HG02588 (cell line): ENCODE measurements at regions not wholly inside any gene's neighbourhood (a gene's known extent, or its start where the extent isn't known, plus 50 kb on each side); places are given as distances from the start of the nearest gene placed in this dataset.
"Not testable (repeated sequence)": the region's sequence is repeated elsewhere in the genome, so short reads cannot be mapped to it uniquely, and the experiment has no call there.

ENCODE experiments used
- ATAC-seq: cut with Tn5 transposase; IDR thresholded peaks from one replicate; pipeline ENCODE4 v1.9.1; 2021; ENCODE audit warnings: mild to moderate bottlenecking, moderate library complexity; ENCODE audit not compliant: unreplicated experiment

GRCh38 chr15:96122077-96123027, 208.1 kb upstream of the NR2F2 start:
- no peak for ATAC-seq

DNA sequence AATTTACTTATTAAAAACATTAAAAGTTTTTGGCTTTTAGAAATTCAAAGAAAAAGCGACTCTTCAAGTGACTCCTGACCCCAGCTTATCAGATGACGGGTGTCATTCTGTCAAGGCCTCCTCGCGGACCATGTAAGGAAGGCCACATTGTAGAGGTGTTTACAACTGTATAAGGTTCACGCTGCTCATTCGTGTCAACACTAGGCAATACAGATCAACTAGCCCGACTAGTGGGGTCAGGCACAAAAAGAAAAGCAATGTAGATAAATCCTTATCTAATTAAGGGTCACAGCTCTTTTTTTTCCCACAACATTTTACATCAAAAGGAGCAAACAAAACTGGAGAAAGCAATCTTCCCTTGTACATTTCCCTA, 207.5 kb upstream of the NR2F2 start:
- ATAC-seq: no peak

GRCh38 chr15:96123630-96124187, 206.8 kb upstream of the NR2F2 start:
- no peak for ATAC-seq

DNA sequence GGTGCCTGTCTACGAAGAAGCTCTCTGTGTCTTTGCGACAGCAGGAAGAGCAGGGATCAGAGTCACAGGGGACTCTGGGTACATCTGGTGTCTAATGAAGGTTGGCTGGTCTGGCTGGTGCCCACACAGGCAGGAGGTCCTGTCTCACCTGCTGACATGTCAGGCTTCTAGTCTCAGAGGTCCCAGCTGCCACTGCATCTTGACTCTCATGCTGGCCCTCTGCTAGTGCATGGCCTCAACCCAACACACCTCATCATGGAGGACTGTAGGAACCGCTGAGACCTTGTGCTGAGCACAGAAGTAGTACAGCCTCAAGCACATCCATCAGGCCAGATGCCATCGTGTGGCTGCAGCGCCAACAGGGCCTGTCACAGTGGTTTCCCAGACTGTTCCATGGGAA, 206.1 kb upstream of the NR2F2 start:
- ATAC-seq: no peak

GRCh38 chr15:96125721-96126415, 204.6 kb upstream of the NR2F2 start:
- no peak for ATAC-seq

- ATAC-seq: no peak
Observed at GRCh38 chr15:96126859-96127258, 203.6 kb upstream of the NR2F2 start.

DNA sequence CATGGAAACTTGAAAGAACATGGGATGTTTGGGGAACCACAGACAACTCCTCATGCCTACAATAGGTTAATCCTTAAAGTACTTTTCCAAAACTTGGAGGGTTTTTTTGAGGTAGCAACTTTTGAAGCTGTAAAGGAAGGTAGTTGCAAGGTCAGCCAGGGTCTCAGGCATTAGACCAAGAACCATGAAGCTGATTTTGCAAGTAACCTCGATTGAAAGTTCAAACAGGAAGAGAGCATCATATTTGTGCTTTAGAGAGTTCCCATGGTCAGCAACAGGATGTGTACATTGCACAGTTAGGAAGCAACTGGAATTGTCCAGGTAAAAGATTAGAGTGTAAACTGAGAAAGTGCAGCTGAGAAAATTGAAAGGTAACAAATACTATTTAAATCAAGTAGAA, 199.8 kb upstream of the NR2F2 start:
- ATAC-seq: no peak

DNA sequence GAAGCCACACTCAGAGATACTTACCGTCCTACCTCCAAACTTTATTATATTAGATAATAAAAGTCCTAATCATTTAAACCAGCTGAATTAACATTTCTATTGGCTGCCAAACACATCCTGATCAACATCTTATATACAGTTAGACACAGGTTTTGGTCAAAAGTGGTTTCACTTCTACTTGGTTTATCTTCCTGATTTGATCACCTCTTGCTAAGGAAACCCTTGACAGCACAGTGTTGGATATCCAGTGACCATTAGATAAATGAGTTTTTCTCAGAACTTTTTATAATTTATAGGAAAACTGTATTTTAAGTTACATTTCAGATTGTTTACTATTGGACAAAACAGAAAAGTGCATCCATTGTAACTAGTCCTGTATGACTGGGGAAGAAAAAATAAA, 198.4 kb upstream of the NR2F2 start:
- no peak for ATAC-seq

GRCh38 chr15:96135166-96136093, 195.1 kb upstream of the NR2F2 start:
- no peak for ATAC-seq

DNA sequence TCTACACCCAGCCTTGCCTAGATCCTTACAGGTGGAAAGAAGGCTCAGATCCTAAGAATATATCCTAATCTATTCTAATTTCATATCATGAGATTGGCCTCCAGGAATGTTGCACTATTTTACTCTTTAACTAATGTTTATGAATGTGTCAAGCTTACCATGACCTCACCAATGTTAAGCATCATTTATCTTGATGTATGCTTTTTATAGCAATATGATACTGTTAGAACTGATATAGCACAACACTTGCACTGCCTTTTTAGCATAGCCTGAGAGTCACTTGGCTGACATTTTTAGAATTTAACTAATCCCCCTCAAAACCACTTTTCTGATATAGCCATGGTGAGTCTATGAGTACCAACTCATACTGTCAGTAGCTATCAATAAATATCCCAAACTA, 191.5 kb upstream of the NR2F2 start:
- no peak for ATAC-seq

DNA sequence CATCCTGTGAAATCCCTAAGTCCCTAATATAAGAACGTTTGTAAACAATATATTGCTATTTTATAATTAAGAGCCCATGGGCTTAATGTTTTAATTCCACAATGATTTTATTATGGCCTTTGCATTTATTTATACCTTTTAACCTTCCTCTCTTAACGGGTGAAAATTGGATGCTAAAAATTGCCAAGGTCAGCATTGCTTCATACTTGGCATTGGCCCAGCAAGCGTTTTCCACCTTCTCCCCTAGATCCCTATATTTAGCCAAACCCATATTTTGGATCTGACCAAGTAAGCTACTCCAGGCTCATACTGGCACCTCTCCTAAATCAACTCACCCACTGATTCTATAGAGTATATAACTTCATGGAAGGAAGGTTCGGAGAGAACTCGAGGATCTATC, 188.0 kb upstream of the NR2F2 start:
- no peak for ATAC-seq

DNA sequence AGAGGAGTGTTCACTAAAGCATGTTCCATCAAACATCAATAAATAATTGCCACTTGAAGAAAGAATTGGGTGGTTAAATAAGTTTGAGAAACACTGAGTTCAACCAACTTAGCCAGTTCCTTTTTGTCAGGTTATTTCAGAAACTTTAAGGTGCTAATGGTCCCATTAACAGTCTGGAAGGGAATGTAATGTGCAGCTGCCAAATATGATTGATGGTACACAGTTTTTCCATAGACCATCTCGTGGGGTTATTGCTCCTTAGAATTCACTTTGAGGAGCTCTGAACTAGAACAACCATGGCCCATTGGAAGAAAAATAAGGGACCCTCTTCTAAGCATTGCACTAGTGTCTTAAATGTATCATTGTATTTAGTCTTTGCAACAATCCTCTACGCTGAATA, 185.8 kb upstream of the NR2F2 start:
- ATAC-seq: no peak

DNA sequence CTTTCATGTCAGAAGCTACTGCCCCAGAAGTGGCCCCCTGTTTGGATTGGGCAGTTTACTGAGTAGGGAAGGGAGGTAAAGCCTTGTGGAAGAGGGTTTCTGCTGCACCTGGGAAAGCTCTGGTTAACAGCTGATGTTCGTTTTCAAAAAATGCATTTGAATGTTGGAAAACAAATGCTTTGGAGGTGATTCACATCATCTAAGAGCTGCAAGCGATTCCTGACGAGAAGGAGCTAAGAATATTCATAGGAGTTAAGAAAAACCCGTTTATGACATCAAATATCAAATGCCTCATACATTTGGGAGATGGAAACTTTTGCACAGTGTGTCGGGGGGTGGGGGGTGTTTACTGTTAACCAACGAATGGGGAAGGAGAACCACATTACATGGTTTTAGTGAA, 183.8 kb upstream of the NR2F2 start:
- no peak for ATAC-seq

DNA sequence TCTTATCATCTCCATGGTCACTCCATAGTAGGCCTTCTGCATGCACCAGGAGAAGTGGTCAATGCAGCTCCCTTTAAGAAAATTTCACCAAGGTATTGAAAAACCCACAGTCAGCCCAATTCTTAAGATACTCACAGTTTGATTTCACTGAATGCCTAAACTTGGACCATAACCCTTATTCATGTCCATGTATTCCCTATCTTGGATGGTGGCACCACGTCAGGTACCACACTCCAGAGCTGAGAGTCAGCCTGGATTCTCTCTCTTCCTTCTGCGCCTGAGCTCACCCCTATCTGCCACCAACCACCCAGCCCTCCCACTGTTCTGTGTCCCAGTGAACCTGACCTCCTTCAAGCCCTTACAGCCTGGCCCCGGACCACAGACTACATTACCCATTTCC, 183.2 kb upstream of the NR2F2 start:
- no peak for ATAC-seq

- ATAC-seq: no peak
Observed at GRCh38 chr15:96150254-96150653, 180.2 kb upstream of the NR2F2 start.

DNA sequence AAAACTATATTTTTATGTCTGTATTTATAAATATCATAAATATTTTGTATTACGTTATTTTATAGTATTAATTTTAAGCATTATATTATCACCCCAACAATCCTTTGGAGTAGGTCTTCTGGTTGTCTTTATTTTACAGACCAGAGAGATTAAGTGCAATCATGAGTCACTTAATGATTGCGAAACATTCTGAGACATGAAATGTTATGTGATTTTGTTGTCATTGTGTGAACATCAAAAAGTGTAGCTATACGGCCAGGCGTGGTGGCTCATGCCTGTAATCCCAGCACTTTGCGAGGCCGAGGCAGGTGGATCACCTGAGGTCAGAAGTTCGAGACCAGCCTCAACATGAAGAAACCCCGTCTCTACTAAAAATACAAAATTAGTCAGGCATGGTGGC, 178.8 kb upstream of the NR2F2 start:
- not testable (repeated sequence) for ATAC-seq

GRCh38 chr15:96153929-96154328, 176.6 kb upstream of the NR2F2 start:
- no peak for ATAC-seq

DNA sequence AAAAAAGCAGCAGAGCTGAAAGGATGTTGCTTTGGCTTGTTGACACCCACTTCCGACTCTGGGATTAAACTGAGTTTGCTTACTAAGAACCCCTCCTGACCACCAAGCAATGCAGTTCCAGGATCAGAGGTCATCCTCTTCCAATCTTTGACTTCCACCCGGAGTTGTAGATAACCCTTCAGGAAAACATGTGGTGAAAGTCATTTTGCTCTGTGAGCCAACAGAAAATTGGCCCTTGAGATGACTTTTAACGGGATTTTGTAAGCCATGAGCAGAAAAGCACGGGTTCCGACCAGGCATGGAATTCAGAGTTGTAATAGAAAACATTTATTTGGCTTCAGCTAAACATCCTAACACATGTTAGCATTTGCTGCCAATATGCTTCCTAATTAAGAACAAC, 171.6 kb upstream of the NR2F2 start:
- ATAC-seq: no peak

- no peak for ATAC-seq
Observed at GRCh38 chr15:96160269-96160668, 170.2 kb upstream of the NR2F2 start.

GRCh38 chr15:96160800-96161199, 169.7 kb upstream of the NR2F2 start:
- no peak for ATAC-seq

DNA sequence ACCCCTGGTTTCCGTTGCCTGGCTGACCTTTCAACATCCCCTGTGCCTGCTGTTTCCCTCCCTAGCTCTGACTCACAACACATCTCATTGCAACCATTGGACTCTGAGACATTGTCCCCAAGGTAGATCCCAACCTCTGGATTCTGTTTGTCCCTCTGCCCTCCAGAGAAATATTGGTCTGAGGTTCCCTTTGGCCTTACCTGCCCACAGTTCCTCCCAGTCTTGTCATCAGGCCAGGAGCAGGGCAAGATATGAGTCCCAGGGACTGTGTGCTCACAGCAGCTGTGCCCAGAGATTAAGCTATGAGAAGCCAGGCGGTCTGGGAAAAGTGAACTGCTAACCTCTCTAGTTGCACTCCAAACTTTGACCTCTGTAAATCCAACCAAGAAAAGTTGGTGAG, 168.2 kb upstream of the NR2F2 start:
- no peak for ATAC-seq
